Caki2 (cell line): ENCODE measurements at regions not wholly inside any gene's neighbourhood (a gene's known extent, or its start where the extent isn't known, plus 50 kb on each side); places are given as distances from the start of the nearest gene placed in this dataset.

Experiments used
- DNase-seq: peaks from one replicate; pipeline ENCODE4 v3.0.0-alpha.2; 2015; ENCODE audit warnings: low read depth
- in situ Hi-C: cut with HindIII; loops from 2 replicates; pipeline ENCODE4 v1.10.0; 2016; ENCODE audit warnings: low sequenced_read_pairs, low pct_unique_long_range_greater_than_20kb, mixed read lengths

DNA sequence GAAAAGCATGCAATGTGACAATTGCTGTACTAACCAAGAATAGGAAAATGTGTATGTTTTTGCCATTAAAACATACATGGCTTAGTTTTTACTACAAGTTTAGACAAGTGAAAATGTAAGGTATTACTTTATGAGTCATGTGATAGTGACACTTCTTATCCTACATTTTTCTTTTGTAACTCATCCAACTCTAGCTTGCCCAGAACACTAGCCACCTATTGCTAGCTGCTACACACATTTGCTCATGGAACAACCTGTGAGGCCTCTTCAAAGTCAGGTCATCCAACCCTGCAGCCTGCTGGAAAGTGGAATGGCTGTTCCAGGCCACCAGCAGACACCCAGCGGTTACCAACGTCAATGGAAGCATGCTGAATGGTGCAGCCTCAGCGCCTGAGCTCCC lies 1043.9 kb downstream of the TMEM182 start:
- in situ Hi-C loops = no loop called here
- no peak for DNase-seq

DNA sequence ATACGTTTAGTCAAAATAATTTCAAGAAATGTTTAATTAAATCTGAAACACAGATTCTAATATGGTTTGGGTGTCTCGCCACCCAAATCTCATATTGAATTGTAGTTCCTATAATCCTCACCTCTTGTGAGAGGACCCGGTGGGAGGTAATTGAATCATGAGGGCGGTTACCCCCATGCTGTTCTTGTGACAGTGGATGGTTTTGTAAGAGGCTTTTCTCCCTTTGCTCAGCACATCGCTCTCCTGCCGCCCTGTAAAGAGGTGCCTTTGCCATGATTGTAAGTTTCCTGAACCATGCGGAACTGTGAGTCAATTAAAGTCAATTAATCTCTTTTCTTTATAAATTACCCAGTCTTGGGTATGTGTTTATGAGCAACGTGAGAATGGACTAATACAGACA lies 1045.1 kb upstream of the POU3F3 start:
- in situ Hi-C loops = no loop called here
- no peak for DNase-seq

GRCh38 chr2:103809415-103809814 lies 1044.5 kb upstream of the POU3F3 start:
- in situ Hi-C loops = no loop called here
- no peak for DNase-seq

DNA sequence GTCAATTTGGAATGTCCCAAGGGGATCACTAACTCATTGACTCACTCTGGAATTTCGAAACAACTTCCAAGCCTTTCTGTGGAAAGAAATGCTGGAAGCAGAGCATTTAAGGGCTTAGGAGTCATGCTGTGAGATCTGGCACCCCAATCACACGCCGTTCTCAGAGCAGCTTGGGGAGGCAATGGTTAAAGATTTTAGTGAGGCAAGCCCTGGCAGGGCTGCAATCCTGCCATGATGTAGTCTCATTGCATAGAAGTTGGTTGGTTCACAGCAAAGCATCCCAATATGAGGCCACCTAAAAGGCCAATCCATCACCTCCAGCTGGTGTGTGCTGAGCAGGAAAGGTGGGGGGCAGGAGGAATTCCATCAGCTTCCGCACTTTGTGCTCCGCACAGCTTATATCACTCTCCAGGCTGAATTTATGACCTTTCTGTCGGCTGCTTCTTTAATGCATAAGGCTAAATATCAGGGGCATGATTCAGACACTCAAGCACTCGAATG lies 1043.9 kb upstream of the POU3F3 start:
- DNase-seq = no peak
- in situ Hi-C loops = no loop called here

DNA sequence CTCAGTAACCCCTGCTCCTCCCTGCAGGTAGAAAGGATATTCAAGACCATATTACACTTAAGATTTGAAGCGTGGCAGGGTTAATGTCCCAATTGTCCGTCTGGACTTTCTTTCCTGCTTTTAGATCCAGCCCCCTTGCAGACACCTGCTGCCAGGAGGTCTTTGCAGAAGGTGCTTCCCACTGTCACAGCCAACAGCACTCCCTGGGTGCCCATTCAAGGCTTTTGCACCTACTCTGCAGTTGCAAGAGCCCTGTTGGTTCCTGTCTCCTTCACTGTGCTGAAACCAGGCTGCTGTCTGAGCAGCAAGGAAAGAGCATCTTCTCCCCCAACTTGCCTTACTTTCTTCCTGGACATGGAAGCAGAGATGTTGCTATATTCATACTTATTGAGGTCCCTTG lies 1043.0 kb upstream of the POU3F3 start:
- no peak for DNase-seq
- in situ Hi-C loops = no loop called here

GRCh38 chr2:103814016-103814415 lies 1039.9 kb upstream of the POU3F3 start:
- in situ Hi-C loops = no loop called here
- no peak for DNase-seq

GRCh38 chr2:103815731-103816130 lies 1038.2 kb upstream of the POU3F3 start:
- DNase-seq = no peak
- in situ Hi-C loops = no loop called here

GRCh38 chr2:103817746-103818145 lies 1036.2 kb upstream of the POU3F3 start:
- in situ Hi-C loops = no loop called here
- no peak for DNase-seq

- DNase-seq = no peak
- in situ Hi-C loops = no loop called here
These were observed 1035.7 kb upstream of the POU3F3 start for GRCh38 chr2:103818176-103818575.

- DNase-seq = no peak
These were observed 1034.3 kb upstream of the POU3F3 start for GRCh38 chr2:103819599-103819998.

DNA sequence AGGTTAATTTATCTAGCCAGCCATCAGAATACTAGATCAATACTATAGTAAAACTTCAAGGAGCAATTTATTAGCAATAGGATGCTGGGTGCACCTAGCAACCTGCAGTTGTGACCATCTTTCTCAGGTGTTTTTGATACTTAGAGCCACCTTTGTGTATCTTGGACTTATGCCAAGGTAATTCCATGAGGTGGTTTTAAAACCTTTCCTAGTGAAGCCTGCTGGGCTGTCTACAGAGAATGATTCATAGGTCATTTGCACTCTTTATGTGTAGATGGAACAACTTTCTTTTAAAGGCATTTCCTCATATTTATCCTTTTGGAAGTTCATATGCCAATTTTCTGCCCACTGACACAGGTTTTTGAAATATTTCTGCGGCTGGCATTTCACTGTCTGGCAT lies 1030.1 kb upstream of the POU3F3 start:
- in situ Hi-C loops = no loop called here
- DNase-seq = peak; percentile 64

More at GRCh38 chr2:103819599-103819998, 1034.3 kb upstream of the POU3F3 start:
- in situ Hi-C loops = no loop called here

- in situ Hi-C loops = no loop called here
These were observed 1006.6 kb upstream of the POU3F3 start for GRCh38 chr2:103847276-103847675.

GRCh38 chr2:103859238-103859637 lies 994.7 kb upstream of the POU3F3 start:
- in situ Hi-C loops = no loop called here
- DNase-seq = no peak

More at GRCh38 chr2:103847276-103847675, 1006.6 kb upstream of the POU3F3 start:
- no peak for DNase-seq

DNA sequence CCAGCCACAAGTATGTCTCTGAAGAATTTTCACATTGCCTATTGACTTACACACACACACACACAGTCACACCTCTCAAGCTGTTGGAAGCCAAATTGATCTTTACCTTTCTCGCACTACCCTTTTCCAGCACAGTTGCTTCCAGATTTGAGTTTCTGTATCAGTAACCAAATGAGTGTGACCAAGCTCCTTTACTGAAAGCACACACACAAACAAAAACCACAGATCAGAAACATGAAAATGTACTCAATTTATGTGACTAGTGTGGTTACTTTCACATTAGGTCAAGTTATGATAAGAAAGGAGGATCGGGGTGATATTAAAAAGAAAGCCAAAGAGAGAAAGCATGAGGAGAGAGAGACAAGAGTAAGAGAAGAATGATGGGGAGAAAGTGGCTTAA lies 993.9 kb upstream of the POU3F3 start:
- in situ Hi-C loops = no loop called here

GRCh38 chr2:103868396-103868795 lies 985.5 kb upstream of the POU3F3 start:
- DNase-seq = no peak
- in situ Hi-C loops = no loop called here

More for the DNA sequence above, 993.9 kb upstream of the POU3F3 start:
- DNase-seq = no peak

GRCh38 chr2:103873716-103874351 lies 980.1 kb upstream of the POU3F3 start:
- in situ Hi-C loops = no loop called here
- DNase-seq = peak; percentile 27

- in situ Hi-C loops = no loop called here
- no peak for DNase-seq
These were observed 978.8 kb upstream of the POU3F3 start for GRCh38 chr2:103875131-103875530.

GRCh38 chr2:103875531-103875930 lies 978.4 kb upstream of the POU3F3 start:
- in situ Hi-C loops = no loop called here
- no peak for DNase-seq

GRCh38 chr2:103876611-103877010 lies 977.3 kb upstream of the POU3F3 start:
- in situ Hi-C loops = no loop called here
- no peak for DNase-seq

DNA sequence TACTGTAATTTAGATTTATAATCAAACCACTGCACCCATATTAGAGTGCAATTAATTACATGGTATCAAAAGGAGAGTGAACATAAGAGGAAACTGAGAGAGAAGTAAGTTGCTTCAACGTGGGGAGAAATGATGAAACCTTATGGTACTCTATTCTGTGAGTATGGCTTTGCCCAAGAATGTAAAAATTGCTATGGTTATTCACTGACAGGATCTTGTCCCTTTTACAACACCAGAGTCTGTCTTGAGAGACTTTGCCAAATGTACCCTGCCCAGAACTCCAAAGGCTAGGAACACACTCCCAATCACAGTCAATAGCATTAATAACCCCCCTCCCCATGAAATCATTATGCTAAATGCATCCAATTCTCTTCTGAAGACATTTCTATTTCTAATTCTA lies 974.8 kb upstream of the POU3F3 start:
- in situ Hi-C loops = no loop called here
- no peak for DNase-seq
